HG02970 (cell line): ENCODE measurements at regions not wholly inside any gene's neighbourhood (a gene's known extent, or its start where the extent isn't known, plus 50 kb on each side); places are given as distances from the start of the nearest gene placed in this dataset.

Experiments
- ATAC-seq: cut with Tn5 transposase; IDR thresholded peaks from one replicate; pipeline ENCODE4 v1.9.1; 2021; ENCODE audit warnings: mild to moderate bottlenecking, moderate library complexity, moderate number of reproducible peaks; ENCODE audit not compliant: unreplicated experiment, low FRiP score

DNA sequence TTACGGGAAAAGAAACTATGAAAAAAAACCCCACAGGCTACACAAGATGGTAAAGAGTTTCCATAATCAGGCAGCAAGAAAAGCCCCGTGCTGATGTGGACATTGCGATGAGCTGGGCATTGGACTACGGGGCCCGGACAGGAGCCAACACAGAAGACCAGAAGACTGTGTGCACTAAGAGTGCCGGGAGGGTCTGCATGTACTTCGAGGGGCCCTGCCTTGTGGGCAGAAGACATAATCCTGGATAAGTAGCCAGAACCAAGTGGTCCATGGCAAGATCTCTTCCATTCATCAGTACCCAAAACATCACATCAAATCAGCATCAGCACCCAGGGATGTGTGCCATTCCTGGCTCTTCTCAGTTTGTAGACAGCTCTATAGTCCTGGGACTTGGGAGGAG, 317.8 kb downstream of the FGF9 start:
- ATAC-seq = no peak

- ATAC-seq = no peak
Observed at GRCh38 chr13:21996049-21996448, 325.2 kb downstream of the FGF9 start.

DNA sequence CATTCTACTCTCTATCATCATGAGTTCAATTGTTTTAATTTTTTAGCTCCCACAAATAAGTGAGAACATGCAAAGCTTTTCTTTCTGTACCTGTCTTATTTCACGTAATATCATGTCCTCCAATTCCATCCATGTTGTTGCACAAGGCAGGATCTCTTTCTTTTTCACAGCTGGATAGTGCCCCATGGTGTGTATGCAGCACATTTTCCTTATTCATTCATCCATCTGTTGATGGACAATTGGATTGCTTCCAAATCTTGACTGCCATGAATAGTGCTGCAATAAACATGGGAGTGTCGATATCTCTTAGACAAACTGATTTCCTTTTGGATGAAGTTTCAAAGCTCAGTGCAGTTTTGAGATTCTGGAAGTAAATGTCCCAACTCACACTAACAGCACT, 326.9 kb downstream of the FGF9 start:
- no peak for ATAC-seq

DNA sequence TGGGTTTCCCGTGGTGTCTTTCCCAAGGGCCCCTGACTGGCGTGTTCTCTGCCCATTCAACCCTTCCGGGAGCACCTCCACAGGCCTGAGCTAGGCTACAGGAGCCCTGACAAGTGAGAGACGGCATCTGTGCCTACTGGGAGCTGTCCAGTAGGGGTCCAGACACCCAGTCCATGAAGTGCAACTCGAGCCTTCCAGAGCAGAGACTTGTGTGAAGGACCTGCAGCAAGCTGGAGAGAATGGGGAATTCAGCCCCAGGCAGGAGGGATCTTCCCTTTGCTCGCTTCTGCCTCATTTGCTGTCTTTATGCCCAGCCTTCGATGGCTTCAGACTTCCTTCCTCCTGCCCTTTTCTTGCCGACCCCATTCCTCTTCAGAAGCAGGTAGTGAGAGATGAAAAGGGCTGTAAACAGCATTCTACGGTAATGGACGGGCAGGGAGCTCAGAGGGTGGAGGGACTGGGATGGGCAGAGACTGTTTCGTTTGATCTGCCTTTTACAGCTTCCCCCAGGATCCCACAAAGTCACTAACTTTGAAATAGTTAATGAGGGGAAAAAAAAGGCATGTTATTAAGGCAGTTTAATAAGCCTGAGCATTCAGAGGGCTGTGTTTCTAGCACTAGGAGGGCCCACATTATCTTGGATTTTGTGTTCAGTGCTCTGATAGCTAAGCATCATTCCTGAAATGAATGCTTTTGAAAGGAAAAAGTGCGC, 327.6 kb downstream of the FGF9 start:
- no peak for ATAC-seq

DNA sequence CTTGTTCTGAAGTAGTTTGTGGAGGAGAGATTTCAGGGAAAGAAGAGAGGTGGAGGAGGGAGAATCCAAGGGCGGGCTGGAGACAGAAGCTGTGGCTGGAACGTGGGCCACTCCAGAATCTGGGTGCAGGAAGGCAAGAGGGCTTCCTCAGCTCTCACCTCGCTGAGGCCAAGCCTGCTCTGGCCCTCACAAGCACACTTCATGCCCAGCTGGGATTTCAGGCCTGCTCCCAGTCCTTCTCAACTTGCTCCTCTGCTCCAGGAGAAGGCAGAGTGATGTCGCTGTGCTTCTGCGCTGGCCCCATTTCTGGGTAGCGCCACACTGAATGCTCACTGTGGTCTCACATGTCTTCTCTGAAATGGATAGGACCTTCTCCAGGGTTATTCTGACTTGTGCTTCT, 328.8 kb downstream of the FGF9 start:
- ATAC-seq = no peak

- no peak for ATAC-seq
Observed at GRCh38 chr13:22000191-22000590, 329.3 kb downstream of the FGF9 start.

DNA sequence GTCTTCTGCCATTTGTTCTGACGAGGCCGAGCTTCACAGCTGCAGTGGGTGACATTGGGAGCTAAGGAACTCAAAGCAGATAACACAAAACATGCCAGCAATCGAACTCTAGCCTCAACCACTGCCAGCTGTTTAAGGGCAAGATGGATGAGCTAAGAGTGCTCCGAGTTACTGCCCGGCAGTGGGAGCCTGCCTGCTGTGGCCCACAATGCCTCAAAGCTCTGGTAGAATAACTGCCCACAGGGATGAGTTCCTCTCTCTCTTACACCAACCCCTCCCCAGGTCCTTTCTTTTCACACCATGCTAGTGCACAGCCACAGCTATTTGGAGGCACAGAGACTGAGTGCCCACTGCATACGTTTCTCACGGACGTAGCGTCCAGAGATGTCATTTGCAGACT, 330.5 kb downstream of the FGF9 start:
- no peak for ATAC-seq

DNA sequence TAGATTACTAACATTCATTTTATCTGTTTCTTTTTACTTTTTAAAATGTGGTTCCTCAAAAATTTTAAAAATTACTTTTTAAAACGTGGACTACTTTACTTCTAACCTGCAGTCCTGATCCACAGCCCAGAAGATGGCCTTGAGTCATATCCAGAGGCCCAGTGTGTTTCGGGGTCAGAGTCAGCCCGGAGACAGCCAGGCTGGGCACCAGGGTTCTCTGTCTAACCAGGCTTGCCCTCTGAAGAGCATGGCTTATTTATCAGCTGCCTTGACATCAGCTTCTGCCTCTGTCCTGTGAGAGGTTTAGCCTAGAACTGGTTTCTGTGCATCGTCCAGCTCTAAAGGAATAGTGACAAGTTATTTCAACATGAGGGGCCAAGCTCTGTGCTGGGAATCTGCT, 332.0 kb downstream of the FGF9 start:
- no peak for ATAC-seq

DNA sequence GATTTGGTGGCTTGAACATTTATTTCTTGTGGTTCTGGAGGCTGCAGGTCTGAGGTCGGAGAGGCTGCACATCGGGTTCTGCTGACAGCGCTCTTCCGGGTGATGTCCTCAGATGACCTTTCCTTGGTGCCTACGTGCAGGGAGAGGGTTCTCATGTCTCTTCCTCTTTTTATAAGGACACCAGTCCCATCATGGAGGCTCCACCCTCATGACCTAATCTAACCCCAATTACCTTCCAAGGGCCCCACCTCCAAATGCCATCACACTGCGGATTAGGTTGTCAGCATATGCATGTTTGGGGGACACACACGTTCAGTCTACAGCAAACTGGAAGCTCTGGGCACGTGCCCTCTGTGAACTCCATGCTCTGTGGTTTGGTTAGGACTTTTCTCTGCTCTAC, 338.6 kb downstream of the FGF9 start:
- ATAC-seq = no peak

DNA sequence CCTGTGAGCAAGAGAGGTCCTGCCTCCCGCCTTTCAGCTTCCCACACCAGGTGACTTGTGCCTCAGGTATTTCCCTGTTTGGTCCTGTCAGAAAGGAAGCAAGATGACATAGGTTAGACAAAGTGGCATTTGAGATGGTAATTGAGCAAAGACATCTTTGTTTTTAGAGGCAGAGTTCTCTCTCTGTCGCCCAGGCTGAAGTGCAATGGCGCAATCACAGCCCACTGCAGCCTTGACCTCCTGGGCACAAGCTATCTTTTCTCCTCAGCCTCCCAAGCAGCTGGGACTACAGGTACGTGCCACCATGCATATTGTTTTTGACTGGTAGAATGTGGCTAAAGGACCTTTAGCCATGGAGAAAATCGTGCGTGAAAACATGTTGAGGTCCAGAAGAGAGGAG, 339.1 kb downstream of the FGF9 start:
- ATAC-seq = no peak

GRCh38 chr13:22012686-22013085, 341.8 kb downstream of the FGF9 start:
- ATAC-seq = no peak

- ATAC-seq = no peak
Observed at GRCh38 chr13:22014469-22014868, 343.6 kb downstream of the FGF9 start.

GRCh38 chr13:22017226-22017625, 346.4 kb downstream of the FGF9 start:
- peak; percentile 84 for ATAC-seq

DNA sequence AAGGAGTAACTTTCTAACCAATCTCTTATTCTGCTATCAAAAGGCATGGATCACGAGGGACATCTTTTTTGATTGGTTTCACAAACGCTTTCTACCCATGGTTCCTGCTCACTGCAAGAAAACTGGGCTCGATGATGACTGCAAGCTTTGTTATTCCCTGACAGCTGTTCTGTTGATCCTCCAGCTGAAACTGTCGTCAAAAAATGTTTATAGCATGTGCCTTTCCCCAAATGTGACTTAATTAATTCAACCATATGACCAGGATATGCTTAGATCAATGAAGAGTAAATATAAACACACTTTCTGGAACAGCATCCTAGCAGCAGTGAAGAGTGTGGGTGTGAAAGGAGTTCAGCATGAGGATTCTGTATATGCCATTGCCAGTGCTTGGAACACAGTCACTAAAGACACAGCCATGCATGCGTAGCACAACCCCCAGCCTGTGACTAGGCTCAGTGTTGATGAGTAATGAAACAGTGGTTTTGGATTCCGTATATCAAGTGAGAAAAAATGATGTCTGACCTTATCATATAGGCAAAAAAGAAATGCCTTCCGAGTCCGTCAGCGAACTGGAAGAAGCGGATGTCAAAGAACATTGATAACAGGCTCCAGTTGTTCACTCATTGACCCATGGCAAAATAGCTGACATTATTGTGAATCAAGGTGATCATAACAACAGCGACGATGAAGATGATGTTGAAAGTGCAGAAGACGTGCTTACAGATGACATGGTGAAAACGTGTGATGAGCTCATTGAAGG, 347.4 kb downstream of the FGF9 start:
- no peak for ATAC-seq

- no peak for ATAC-seq
Observed at GRCh38 chr13:22018836-22019210, 347.9 kb downstream of the FGF9 start.

- ATAC-seq = no peak
Observed at GRCh38 chr13:22024381-22024994, 353.6 kb downstream of the FGF9 start.

DNA sequence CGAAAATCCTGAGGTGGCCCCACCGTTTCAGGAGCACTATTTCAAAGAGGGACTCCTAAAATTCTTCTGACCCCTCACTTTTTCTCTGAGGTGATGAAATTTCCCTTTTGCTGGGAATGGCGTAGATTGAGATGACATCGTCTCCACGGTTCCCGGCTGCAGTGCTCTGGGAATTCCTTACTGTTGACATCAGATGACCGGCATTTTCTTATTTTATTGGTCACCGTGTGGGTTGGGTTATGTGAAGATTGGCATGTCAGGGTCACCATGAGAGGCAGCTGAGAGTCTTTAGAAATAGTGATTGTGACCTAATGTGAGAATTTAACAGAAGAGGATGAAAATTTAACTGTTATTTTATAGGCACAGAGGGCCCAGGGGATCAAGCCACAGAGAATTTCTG, 356.7 kb downstream of the FGF9 start:
- ATAC-seq = no peak

- ATAC-seq = no peak
Observed at GRCh38 chr13:22028831-22029230, 358.0 kb downstream of the FGF9 start.

DNA sequence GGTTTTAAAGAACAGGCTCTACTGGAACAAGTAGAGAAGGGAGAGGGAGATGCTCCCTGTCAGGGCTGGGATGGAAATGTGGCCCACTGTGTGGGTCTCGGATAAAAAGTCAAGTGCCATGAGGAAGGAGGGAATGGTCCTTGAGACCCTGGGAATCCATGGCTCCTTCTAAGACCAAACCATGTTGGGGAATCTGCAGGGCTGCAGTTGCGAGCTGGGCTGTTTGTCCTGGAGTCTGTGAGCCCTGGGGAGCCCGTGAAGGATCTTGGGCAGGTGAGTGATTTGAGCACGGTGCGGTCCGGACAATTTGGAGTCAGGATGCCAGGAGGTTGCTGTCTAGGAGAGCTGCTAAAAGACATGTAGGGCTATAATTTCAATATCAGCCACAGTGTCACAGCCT, 359.4 kb downstream of the FGF9 start:
- no peak for ATAC-seq

DNA sequence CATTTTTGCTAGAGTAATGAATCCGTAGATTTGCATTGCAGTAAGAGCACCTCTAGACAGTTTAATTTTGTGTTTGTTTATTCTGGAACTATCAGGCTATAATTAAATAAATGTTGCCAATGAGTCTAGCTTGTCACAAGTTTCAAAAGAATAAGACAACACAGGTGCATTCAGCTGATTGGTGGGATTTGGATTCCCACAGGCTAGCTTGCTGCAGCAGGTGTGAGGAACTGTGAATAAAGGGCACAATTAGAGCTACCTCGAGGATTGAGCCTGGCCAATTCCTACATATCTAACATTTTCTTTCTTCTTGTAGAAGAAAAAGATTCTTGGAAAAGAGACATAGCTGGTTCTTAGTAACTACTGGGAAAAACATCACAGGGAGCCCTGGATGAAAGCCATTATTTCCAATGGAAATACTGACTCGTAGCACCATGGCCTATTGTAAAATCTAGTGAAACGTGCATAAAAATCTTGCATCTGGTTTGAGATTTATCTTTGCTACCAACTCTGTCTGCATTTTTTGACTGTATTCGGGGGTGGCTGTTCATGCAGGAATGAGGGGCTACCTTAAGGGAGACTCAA, 360.9 kb downstream of the FGF9 start:
- ATAC-seq = no peak

- ATAC-seq = no peak
Observed at GRCh38 chr13:22032905-22033304, 362.0 kb downstream of the FGF9 start.
